GM10248 (cell line): ENCODE measurements at regions not wholly inside any gene's neighbourhood (a gene's known extent, or its start where the extent isn't known, plus 50 kb on each side); places are given as distances from the start of the nearest gene placed in this dataset.

Experiments used
- CTCF ChIA-PET: fragments of 300-600 bp; sonication (Branson Sonifier 250); formaldehyde crosslinking; extraction: SDS; loops from one replicate; lab custom pipeline; 2021; ENCODE audit warnings: antibody characterized with exemption; lab: Yijun Ruan, JAX
- POLR2A ChIA-PET: fragments of 350-650 bp; sonication (Branson Sonifier 250); formaldehyde crosslinking; extraction: SDS; loops from one replicate; lab custom pipeline; 2020; ENCODE audit warnings: antibody characterized with exemption; lab: Yijun Ruan, JAX
- DNase-seq: peaks from one replicate; pipeline ENCODE4 v3.0.0; 2012; ENCODE audit errors: extremely low spot score
- CTCF ChIP-seq: IDR thresholded peaks from 2 replicates; pipeline ENCODE4 v1.5.1; 2012; ENCODE audit warnings: mild to moderate bottlenecking, low read depth; ENCODE audit errors: extremely low read depth, missing control alignments, control extremely low read depth

DNA sequence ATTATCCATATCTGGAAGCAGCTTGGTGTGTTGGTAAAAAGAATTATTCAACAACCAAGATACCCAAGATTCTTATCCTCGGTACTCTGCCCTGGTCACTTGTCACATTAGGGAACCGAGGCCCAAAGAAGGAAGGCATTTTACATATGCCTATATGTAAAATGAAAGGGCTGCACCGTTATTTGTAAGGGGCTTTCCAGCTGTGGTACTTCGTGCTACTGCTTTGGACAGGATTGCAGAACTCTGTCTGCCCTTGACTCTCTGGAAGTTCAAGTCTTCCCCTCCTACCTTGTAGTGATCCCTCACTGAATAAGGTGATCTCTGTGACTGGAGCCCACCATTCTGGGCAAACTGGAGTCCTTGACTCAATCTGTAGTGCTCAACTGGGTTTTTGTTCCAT, 198.9 kb upstream of the TOPAZ1 start:
- ChIA-PET POLR2A (interaction anchor here (0.5 kb wide), 1 partner anchor 1439 kb away, joined by 4 read pairs; no protein-coding TSS in a partner anchor), CTCF (interaction anchor here (1.5 to 1.7 kb wide), 2 partner anchors 9 to 46 kb away, joined by 3 to 4 read pairs; no protein-coding TSS in a partner anchor)
- DNase-seq = no peak
- no peak for TF ChIP-seq CTCF

GRCh38 chr3:44045476-44046275, 196.0 kb upstream of the TOPAZ1 start:
- CTCF ChIA-PET = interaction anchor here (0.7 to 2.8 kb wide), 5 partner anchors 9 to 85 kb away, joined by 3 to 15 read pairs (median 5); no protein-coding TSS in a partner anchor
- no peak for TF ChIP-seq CTCF
- peak; percentile 76 for DNase-seq
- POLR2A ChIA-PET = interaction anchor here (0.6 to 1.1 kb wide), 2 partner anchors 13 to 23 kb away, joined by 3 read pairs; no protein-coding TSS in a partner anchor

- ChIA-PET CTCF (no interaction called here), POLR2A (no interaction called here)
- TF ChIP-seq CTCF = no peak
- no peak for DNase-seq
Measured at GRCh38 chr3:44047796-44048195, 193.9 kb upstream of the TOPAZ1 start.

- ChIA-PET POLR2A (no interaction called here), CTCF (no interaction called here)
- DNase-seq = peak; percentile 31
- TF ChIP-seq CTCF = no peak
Measured at GRCh38 chr3:44048196-44048924, 193.3 kb upstream of the TOPAZ1 start.

GRCh38 chr3:44048949-44049348, 192.7 kb upstream of the TOPAZ1 start:
- TF ChIP-seq CTCF = no peak
- DNase-seq = no peak
- ChIA-PET CTCF (no interaction called here), POLR2A (no interaction called here)

GRCh38 chr3:44050101-44050500, 191.6 kb upstream of the TOPAZ1 start:
- CTCF ChIA-PET = interaction anchor here (1.7 kb wide), 1 partner anchor 30 kb away, joined by 4 read pairs; no protein-coding TSS in a partner anchor
- POLR2A ChIA-PET = no interaction called here
- no peak for TF ChIP-seq CTCF

More at GRCh38 chr3:44050101-44050500, 191.6 kb upstream of the TOPAZ1 start:
- no peak for DNase-seq
